Calu3 (cell line): ENCODE measurements at regions not wholly inside any gene's neighbourhood (a gene's known extent, or its start where the extent isn't known, plus 50 kb on each side); places are given as distances from the start of the nearest gene placed in this dataset.

Experiments used
- BruUV-seq: library from RNA; stranded (reverse); fragments of 400-500 nt; replicated peaks from 2 replicates; lab custom pipeline; 2021; lab: Mats Ljungman, UMichigan
- CTCF ChIA-PET: fragments of 300-600 bp; sonication (Branson Sonifier 250); formaldehyde crosslinking; loops from one replicate; lab custom pipeline; 2022; ENCODE audit warnings: antibody characterized with exemption; lab: Charles Lee
- DNase-seq: peaks from one replicate; pipeline ENCODE4 v3.0.0; 2022
- H3K27ac Mint-ChIP-seq: one replicate; pipeline ENCODE4 v1.8.0; 2022; ENCODE audit warnings: mixed read lengths; ENCODE audit not compliant: unreplicated experiment
- H3K27me3 Mint-ChIP-seq: one replicate; pipeline ENCODE4 v1.8.0; 2022; ENCODE audit warnings: mixed read lengths; ENCODE audit not compliant: unreplicated experiment
- H3K36me3 Mint-ChIP-seq: one replicate; pipeline ENCODE4 v1.8.0; 2022; ENCODE audit warnings: mild to moderate bottlenecking, moderate library complexity, mixed read lengths; ENCODE audit not compliant: insufficient read depth, unreplicated experiment
- H3K4me1 Mint-ChIP-seq: one replicate; pipeline ENCODE4 v1.8.0; 2022; ENCODE audit warnings: mild to moderate bottlenecking, low read depth, mixed read lengths; ENCODE audit not compliant: unreplicated experiment
- H3K4me3 Mint-ChIP-seq: one replicate; pipeline ENCODE4 v1.8.0; 2022; ENCODE audit warnings: mild to moderate bottlenecking, low read depth, moderate library complexity, mixed read lengths; ENCODE audit not compliant: unreplicated experiment
- H3K9me3 Mint-ChIP-seq: one replicate; pipeline ENCODE4 v1.8.0; 2022; ENCODE audit warnings: low read depth, mixed read lengths; ENCODE audit not compliant: unreplicated experiment
- intact Hi-C: fragments of 100-400 bp; cut with micrococcal nuclease; formaldehyde crosslinking; loops from one replicate; pipeline ENCODE4 v1.10.0; 2022; ENCODE audit not compliant: unreplicated experiment
- TF ChIP-seq, protein P1 (sequence below): fragments of 200-600 bp; IDR thresholded peaks from one replicate; pipeline ENCODE4 v1.8.0; 2022; ENCODE audit warnings: antibody characterized with exemption; ENCODE audit not compliant: unreplicated experiment

DNA sequence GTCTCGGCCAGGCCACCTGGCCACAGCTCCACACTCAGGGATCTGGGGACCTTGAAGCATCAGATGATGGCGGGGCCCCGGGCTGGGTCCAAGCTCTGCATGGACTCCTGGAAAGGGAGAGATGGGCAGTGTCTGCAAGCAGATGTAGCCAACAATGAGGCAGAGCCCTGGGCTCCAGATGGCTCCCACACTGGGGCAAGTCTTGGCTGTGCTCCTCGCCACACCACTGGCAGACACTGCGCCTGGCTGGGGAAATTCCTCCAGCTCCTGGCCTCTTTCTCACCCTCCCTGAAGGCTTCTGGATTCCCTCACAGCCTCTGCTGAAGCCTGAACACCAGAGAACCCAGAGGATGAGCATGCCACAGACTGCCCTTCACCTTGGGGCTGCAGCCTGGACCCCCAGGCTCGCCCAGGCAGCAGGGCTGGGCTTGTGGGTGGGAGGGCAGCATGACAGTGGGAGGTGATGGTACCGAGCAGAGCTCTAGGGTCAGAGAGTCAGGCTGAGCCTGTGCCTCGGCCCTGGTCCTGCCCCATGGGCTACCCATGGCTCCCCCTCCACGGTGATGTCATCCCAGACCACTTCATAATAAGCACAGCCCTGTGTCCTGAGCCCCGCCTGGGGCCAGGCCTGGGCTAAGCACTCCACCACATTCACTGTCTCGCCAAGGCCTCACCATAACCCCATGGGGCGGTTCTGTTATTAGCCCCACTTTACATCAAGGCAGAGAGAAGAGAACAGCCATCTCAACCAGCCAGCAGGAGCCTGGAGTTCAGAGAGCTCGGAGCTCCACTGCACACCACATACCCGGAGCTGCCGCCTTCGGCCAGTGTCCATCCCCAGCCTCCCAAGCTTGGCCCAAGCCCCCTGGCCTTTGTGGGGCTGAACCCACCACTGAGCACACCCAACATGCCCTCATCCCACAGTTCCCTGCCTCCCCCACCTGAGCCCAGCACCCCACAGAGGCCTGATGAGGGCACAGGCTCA is 62.2 kb upstream of the ADAMTS2 start:
- intact Hi-C loops = no loop called here
- DNase-seq = no peak
- Mint-ChIP-seq H3K27ac (no peak overlapping the region), H3K36me3 (no peaks in the 10 kb centered on the region), H3K4me1 (no peaks in the 10 kb centered on the region), H3K9me3 (peaks cover 8% of the 10 kb centered on the region), H3K4me3 (no peak overlapping the region), H3K27me3 (no peaks in the 10 kb centered on the region)
- no TSS peak for BruUV-seq
- CTCF ChIA-PET = no interaction called here
- TF ChIP-seq, protein P1, sequence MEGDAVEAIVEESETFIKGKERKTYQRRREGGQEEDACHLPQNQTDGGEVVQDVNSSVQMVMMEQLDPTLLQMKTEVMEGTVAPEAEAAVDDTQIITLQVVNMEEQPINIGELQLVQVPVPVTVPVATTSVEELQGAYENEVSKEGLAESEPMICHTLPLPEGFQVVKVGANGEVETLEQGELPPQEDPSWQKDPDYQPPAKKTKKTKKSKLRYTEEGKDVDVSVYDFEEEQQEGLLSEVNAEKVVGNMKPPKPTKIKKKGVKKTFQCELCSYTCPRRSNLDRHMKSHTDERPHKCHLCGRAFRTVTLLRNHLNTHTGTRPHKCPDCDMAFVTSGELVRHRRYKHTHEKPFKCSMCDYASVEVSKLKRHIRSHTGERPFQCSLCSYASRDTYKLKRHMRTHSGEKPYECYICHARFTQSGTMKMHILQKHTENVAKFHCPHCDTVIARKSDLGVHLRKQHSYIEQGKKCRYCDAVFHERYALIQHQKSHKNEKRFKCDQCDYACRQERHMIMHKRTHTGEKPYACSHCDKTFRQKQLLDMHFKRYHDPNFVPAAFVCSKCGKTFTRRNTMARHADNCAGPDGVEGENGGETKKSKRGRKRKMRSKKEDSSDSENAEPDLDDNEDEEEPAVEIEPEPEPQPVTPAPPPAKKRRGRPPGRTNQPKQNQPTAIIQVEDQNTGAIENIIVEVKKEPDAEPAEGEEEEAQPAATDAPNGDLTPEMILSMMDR = no peak

DNA sequence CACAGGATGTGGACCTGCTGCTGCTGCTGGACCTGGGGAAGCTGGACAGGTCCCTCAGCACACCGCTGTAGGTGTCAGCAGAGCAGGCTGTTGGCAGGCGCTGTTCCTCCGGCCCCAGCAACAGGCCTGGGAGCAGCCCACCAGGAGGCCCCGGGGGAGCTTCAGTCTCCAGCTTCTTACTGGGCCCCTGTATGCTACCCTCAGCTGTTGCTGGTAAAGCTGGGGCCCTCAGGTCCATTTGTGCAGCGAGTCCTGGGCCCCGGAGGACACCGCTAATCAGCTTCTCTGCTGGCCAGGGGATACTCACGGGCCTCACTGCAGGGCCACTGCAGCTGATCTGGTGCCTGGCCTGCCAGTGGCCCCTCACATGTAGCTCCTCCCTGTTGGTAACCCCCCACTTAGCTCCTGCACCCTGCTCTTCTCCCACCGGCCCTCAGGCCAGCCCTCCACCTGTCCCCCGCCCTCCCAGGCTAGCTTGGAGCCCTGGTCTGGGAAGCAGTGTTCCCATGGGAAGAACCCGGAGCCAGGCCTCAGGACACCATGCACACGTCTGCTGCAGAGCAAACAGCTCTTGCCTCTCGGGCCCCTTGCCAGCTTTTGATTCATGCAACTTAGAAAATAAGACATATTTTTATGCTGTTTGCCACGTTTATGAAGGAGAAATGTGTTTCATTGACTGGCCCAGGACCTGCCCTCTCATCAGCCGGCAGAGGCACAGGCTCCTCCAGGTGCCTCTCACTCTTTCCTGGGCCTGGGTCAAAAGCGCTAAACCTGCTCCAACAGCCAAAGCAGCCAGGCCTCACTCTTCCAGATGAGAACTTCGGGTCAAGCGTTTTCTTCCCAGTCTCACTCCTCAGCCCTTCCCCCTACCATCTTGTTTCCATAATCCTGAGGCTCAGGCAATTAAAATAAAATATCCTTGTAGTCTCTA is 61.0 kb upstream of the ADAMTS2 start:
- Mint-ChIP-seq H3K27ac (no peak overlapping the region), H3K9me3 (peaks cover 13% of the 10 kb centered on the region), H3K4me3 (no peak overlapping the region), H3K27me3 (no peaks in the 10 kb centered on the region), H3K4me1 (no peaks in the 10 kb centered on the region), H3K36me3 (no peaks in the 10 kb centered on the region)
- CTCF ChIA-PET = no interaction called here
- no TSS peak for BruUV-seq
- intact Hi-C loops = no loop called here
- TF ChIP-seq, protein P1 = no peak
- no peak for DNase-seq

DNA sequence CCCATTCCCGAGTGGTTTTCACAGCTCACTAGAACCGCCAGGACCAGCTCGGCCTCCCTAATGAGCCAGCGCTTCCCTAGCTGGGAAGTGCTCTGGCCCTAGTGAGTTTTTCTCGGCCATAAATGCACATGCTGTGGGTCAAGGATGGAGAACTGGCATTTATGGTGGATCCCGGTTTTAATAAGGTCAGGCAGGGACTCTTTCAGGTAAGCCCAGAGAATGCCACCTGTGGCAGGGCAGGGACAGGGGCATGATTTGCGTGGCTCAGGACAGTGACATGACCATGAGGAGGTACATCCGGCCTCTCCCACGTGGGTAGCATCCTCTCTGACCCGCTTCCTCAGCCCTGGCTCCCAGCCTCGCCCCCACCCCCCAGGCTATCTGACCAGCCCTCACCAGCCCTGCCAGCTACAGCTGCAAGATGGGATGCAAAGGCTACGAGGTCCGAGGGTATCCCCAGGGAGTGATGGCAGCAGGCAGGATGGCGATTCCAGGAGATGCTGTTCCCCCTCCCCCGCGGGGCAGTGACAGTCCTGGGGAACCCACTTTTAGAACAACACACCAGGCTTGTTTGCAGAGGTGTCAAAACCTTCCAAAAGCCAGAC is 60.3 kb upstream of the ADAMTS2 start:
- Mint-ChIP-seq H3K9me3 (peaks cover 16% of the 10 kb centered on the region), H3K4me1 (no peaks in the 10 kb centered on the region), H3K27me3 (no peaks in the 10 kb centered on the region), H3K27ac (no peak overlapping the region), H3K4me3 (no peak overlapping the region), H3K36me3 (no peaks in the 10 kb centered on the region)
- BruUV-seq = no TSS peak
- intact Hi-C loops = no loop called here
- TF ChIP-seq, protein P1 = no peak
- CTCF ChIA-PET = no interaction called here
- no peak for DNase-seq

DNA sequence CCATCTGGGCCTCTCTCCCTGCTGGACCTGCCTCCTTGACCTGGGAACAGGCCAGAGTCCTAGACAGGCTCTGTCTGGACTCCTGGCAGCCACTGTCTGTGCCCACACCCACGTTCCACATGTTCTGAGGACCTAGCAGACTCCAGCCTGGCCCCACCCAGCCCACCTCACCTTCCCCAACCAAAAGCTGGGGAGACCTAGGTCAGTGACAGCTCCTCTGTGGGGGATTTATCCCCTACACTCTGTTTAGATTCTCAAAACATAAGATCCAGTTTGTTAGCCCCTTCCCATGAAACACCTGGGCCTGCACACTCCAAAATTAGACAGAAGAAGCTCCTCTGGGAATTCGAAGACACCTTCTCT is 59.8 kb upstream of the ADAMTS2 start:
- Mint-ChIP-seq H3K36me3 (no peaks in the 10 kb centered on the region), H3K9me3 (peaks cover 16% of the 10 kb centered on the region), H3K4me1 (no peaks in the 10 kb centered on the region), H3K27me3 (no peaks in the 10 kb centered on the region), H3K4me3 (no peak overlapping the region), H3K27ac (no peak overlapping the region)
- intact Hi-C loops = no loop called here
- CTCF ChIA-PET = no interaction called here
- TF ChIP-seq, protein P1 = no peak
- no peak for DNase-seq
- no TSS peak for BruUV-seq
